IMR-90 (cell line): ENCODE measurements at regions not wholly inside any gene's neighbourhood (a gene's known extent, or its start where the extent isn't known, plus 50 kb on each side); places are given as distances from the start of the nearest gene placed in this dataset.

Experiments used
- FOS ChIP-seq: fragments of 150-350 bp; IDR thresholded peaks from 2 replicates; pipeline ENCODE4 v1.6.1; 2016; ENCODE audit warnings: low read depth, low read length
- MAFK ChIP-seq: IDR thresholded peaks from 2 replicates; pipeline ENCODE4 v1.6.1; 2012; ENCODE audit warnings: low read depth, low read length, improper control_type of control experiment
- MXI1 ChIP-seq: IDR thresholded peaks from 2 replicates; pipeline ENCODE4 v1.6.1; 2012; ENCODE audit warnings: low read depth, mild to moderate bottlenecking, low read length, moderate library complexity, borderline replicate concordance
- NFE2L2 ChIP-seq: fragments of 150-350 bp; IDR thresholded peaks from 2 replicates; pipeline ENCODE4 v1.6.1; 2016; ENCODE audit warnings: low read depth, mild to moderate bottlenecking, low read length
- POLR2A ChIP-seq: IDR thresholded peaks from 2 replicates; pipeline ENCODE4 v1.6.1; 2012; ENCODE audit warnings: mild to moderate bottlenecking, low read depth, low read length
- RCOR1 ChIP-seq: IDR thresholded peaks from 2 replicates; pipeline ENCODE4 v1.6.1; 2012; ENCODE audit warnings: mild to moderate bottlenecking, low read length, improper control_type of control experiment; ENCODE audit not compliant: insufficient replicate concordance
- RFX5 ChIP-seq: IDR thresholded peaks from 2 replicates; pipeline ENCODE4 v1.8.0; 2012; ENCODE audit warnings: low read depth, mild to moderate bottlenecking, low read length, moderate library complexity
- SMC3 ChIP-seq: fragments of 150-350 bp; IDR thresholded peaks from 2 replicates; pipeline ENCODE4 v1.6.1; 2016; ENCODE audit warnings: low read depth, mild to moderate bottlenecking, antibody characterized with exemption, low read length, moderate library complexity
- TF ChIP-seq, protein P1 (sequence below): conservative IDR thresholded peaks from 2 replicates; pipeline ENCODE4 v1.5.1; 2012; ENCODE audit warnings: mild to moderate bottlenecking, low read depth, low read length, improper control_type of control experiment
- TF ChIP-seq, protein P2 (sequence below): fragments of 150-350 bp; IDR thresholded peaks from 2 replicates; pipeline ENCODE4 v1.6.1; 2017; ENCODE audit warnings: mild to moderate bottlenecking, antibody characterized with exemption, low read length, low read depth

DNA sequence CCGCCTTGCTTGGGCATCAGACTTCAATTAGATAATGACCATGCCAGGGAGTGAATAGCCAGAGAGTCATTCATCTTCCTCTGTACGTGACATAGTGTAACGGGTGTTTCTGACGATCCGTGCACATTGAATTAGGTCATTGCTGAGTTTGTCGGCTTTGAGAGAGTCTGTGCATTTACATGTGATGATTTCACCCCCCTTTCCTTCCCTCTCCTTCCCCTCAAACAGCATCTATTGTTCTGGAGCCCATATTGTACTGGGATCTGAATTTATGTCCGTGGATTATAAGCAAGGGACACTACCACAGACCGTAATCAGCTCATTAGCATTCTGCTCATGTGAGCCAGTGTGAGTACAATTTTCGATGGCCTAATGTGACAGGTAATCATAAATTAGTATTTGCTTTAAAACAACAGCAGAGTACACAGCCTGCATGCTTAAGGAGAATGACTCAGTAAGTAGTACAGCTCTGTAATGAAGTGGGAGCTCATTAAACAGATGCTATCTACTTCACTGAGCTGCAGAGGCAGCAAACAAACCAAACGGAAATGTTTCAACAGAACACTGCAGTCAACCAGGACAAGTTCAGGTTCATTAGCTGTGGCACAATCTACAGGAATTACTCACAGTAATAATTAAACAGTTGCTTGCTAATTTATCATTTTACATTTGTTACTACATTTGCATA lies 302.1 kb downstream of the CSNK1G3 start:
- TF ChIP-seq SMC3 (no peak), POLR2A (no peak), MXI1 (no peak), FOS (no peak), RFX5 (no peak), NFE2L2 (no peak), RCOR1 (no peak), MAFK (no peak)
- TF ChIP-seq, protein P1, sequence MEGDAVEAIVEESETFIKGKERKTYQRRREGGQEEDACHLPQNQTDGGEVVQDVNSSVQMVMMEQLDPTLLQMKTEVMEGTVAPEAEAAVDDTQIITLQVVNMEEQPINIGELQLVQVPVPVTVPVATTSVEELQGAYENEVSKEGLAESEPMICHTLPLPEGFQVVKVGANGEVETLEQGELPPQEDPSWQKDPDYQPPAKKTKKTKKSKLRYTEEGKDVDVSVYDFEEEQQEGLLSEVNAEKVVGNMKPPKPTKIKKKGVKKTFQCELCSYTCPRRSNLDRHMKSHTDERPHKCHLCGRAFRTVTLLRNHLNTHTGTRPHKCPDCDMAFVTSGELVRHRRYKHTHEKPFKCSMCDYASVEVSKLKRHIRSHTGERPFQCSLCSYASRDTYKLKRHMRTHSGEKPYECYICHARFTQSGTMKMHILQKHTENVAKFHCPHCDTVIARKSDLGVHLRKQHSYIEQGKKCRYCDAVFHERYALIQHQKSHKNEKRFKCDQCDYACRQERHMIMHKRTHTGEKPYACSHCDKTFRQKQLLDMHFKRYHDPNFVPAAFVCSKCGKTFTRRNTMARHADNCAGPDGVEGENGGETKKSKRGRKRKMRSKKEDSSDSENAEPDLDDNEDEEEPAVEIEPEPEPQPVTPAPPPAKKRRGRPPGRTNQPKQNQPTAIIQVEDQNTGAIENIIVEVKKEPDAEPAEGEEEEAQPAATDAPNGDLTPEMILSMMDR, result no peak
- TF ChIP-seq, protein P2, sequence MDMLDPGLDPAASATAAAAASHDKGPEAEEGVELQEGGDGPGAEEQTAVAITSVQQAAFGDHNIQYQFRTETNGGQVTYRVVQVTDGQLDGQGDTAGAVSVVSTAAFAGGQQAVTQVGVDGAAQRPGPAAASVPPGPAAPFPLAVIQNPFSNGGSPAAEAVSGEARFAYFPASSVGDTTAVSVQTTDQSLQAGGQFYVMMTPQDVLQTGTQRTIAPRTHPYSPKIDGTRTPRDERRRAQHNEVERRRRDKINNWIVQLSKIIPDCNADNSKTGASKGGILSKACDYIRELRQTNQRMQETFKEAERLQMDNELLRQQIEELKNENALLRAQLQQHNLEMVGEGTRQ, result no peak
